Liver (tissue), 8 donors: ENCODE measurements at regions not wholly inside any gene's neighbourhood (a gene's known extent, or its start where the extent isn't known, plus 50 kb on each side); places are given as distances from the start of the nearest gene placed in this dataset.

Experiments used
- DNase-seq: peaks from one replicate; pipeline ENCODE4 v3.0.0-alpha.2; 2017; ENCODE audit warnings: low spot score
- H3K27ac ChIP-seq, 2 donors: one replicate each; pipeline ENCODE4 v1.7.0; 2013; ENCODE audit warnings: inconsistent platforms in 2 of 2, low read length in 2 of 2, control low read depth in 1 of 2, low read depth in 1 of 2, mild to moderate bottlenecking in 1 of 2
- H3K27me3 ChIP-seq, 4 donors: one replicate each; pipeline versions ENCODE4 v1.6.1 to v1.7.0; 2013; ENCODE audit warnings: low read length in 3 of 4, inconsistent platforms in 1 of 4, mild to moderate bottlenecking in 1 of 4, moderate library complexity in 1 of 4; ENCODE audit not compliant: control insufficient read depth in 4 of 4, insufficient read depth in 4 of 4
- H3K36me3 ChIP-seq, 4 donors: one replicate each; pipeline versions ENCODE4 v1.6.1 to v1.7.0; 2013; ENCODE audit warnings: low read length in 3 of 4, mild to moderate bottlenecking in 3 of 4, low read depth in 1 of 4, moderate library complexity in 1 of 4; ENCODE audit not compliant: control insufficient read depth in 4 of 4, insufficient read depth in 3 of 4
- H3K4me1 ChIP-seq, 4 donors: one replicate each; pipeline versions ENCODE4 v1.6.1 to v1.7.0; 2013; ENCODE audit warnings: low read length in 3 of 4, mild to moderate bottlenecking in 3 of 4, moderate library complexity in 1 of 4; ENCODE audit not compliant: control insufficient read depth in 4 of 4, insufficient read depth in 4 of 4
- H3K4me3 ChIP-seq, 3 donors: one replicate each; pipeline versions ENCODE4 v1.6.1 to v1.7.0; 2013; ENCODE audit warnings: low read length in 3 of 3, control low read depth in 1 of 3, low read depth in 1 of 3, mild to moderate bottlenecking in 1 of 3
- H3K9ac ChIP-seq, 2 donors: one replicate each; pipeline ENCODE4 v1.7.0; 2013; ENCODE audit warnings: low read length in 2 of 2, mild to moderate bottlenecking in 2 of 2, moderate library complexity in 2 of 2, control low read depth in 1 of 2, low read depth in 1 of 2
- H3K9me3 ChIP-seq, 4 donors: one replicate each; pipeline versions ENCODE4 v1.6.1 to v1.7.0; 2013; ENCODE audit warnings: low read length in 3 of 4; ENCODE audit not compliant: control insufficient read depth in 4 of 4
- CTCF ChIP-seq: fragments of 150-350 bp; IDR thresholded peaks from 2 replicates; pipeline ENCODE4 v1.5.1; 2017; ENCODE audit warnings: improper control_type of control experiment, low read depth, low read length; ENCODE audit not compliant: missing input control
- EGR1 ChIP-seq, 2 donors: IDR thresholded peaks; 2 replicates each; pipeline ENCODE4 v1.6.1; 2016 to 2018; ENCODE audit warnings: antibody characterized with exemption in 2 of 2, low read depth in 2 of 2
- FOXA1 ChIP-seq: IDR thresholded peaks from 2 replicates; pipeline ENCODE4 v1.6.1; 2016; ENCODE audit warnings: antibody characterized with exemption
- FOXA2 ChIP-seq: IDR thresholded peaks from 2 replicates; pipeline ENCODE4 v1.6.1; 2016; ENCODE audit warnings: antibody characterized with exemption
- GABPA ChIP-seq, 2 donors: IDR thresholded peaks in 1 of 2; conservative IDR thresholded peaks in 1 of 2; 2 replicates each; pipeline ENCODE4 v1.6.1; 2016; ENCODE audit warnings: antibody characterized with exemption in 2 of 2, mild to moderate bottlenecking in 1 of 2, moderate library complexity in 1 of 2
- HNF4G ChIP-seq: IDR thresholded peaks from 2 replicates; pipeline ENCODE4 v1.6.1; 2016; ENCODE audit warnings: antibody characterized with exemption
- JUND ChIP-seq, 2 donors: IDR thresholded peaks; 2 replicates each; pipeline ENCODE4 v1.6.1; 2016; ENCODE audit warnings: antibody characterized with exemption in 2 of 2
- NR2F2 ChIP-seq: IDR thresholded peaks from 2 replicates; pipeline ENCODE4 v1.6.1; 2016; ENCODE audit warnings: antibody characterized with exemption
- RAD21 ChIP-seq, 2 donors: IDR thresholded peaks; 2 replicates each; pipeline ENCODE4 v1.6.1; 2016; ENCODE audit warnings: antibody characterized with exemption in 2 of 2, mild to moderate bottlenecking in 2 of 2
- REST ChIP-seq: IDR thresholded peaks from 2 replicates; pipeline ENCODE4 v1.6.1; 2016; ENCODE audit warnings: antibody characterized with exemption, mild to moderate bottlenecking
- RXRA ChIP-seq, 2 donors: IDR thresholded peaks; 2 replicates each; pipeline ENCODE4 v1.6.1; 2017 to 2018; ENCODE audit warnings: antibody characterized with exemption in 2 of 2, mild to moderate bottlenecking in 1 of 2
- SP1 ChIP-seq: IDR thresholded peaks from 2 replicates; pipeline ENCODE4 v1.6.1; 2018; ENCODE audit warnings: antibody characterized with exemption, mild to moderate bottlenecking
- TAF1 ChIP-seq: conservative IDR thresholded peaks from 2 replicates; pipeline ENCODE4 v1.6.1; 2016; ENCODE audit warnings: antibody characterized with exemption, mild to moderate bottlenecking
- YY1 ChIP-seq: IDR thresholded peaks from 2 replicates; pipeline ENCODE4 v1.6.1; 2016; ENCODE audit warnings: antibody characterized with exemption, mild to moderate bottlenecking
- WGBS: extraction: QIAGEN DNeasy Blood & Tissue Kit; methylation state at CpG from one replicate; pipeline ENCODE4 v1.1.7; 2013; 5-methylcytosine and 5-hydroxymethylcytosine counted together
- TF ChIP-seq, protein P1 (sequence below): IDR thresholded peaks from 2 replicates; pipeline ENCODE4 v1.6.1; 2016; ENCODE audit warnings: antibody characterized with exemption
- TF ChIP-seq, protein P2 (sequence below): IDR thresholded peaks from 2 replicates; pipeline ENCODE4 v1.6.1; 2016; ENCODE audit warnings: antibody characterized with exemption
- TF ChIP-seq, protein P3 (sequence below): IDR thresholded peaks from 2 replicates; pipeline ENCODE4 v1.6.1; 2016; ENCODE audit warnings: antibody characterized with exemption
- donor health status: healthy.
- donor health status: healthy.
- donor health status: healthy.
- donor health status: healthy.
- donor health status: healthy.

GRCh38 chr6:41483943-41484342 is 62.2 kb upstream of the FOXP4 start:
- H3K36me3 ChIP-seq, result no peaks in the 10 kb centered on the region
- no peaks in the 10 kb centered on the region for H3K27me3 ChIP-seq
- no peak overlapping the region for H3K9ac ChIP-seq
- 81% methylated on average over 1 of the region's 1 CpG for WGBS
- TF ChIP-seq NR2F2 (no peak), EGR1 (IDR thresholded peaks at IDR 0.05; ENCODE audit: low read depth in 2 of 2) (no peak), HNF4G (no peak), TAF1 (no peak), YY1 (no peak), RXRA (IDR thresholded peaks at IDR 0.05) (no peak), JUND (IDR thresholded peaks at IDR 0.05) (no peak), SP1 (no peak), RAD21 (IDR thresholded peaks at IDR 0.05) (no peak), GABPA (IDR thresholded peaks at IDR 0.05 in 1 of 2, conservative IDR thresholded peaks at IDR 0.05 in 1 of 2) (no peak), CTCF (no peak)
- TF ChIP-seq, protein P1, sequence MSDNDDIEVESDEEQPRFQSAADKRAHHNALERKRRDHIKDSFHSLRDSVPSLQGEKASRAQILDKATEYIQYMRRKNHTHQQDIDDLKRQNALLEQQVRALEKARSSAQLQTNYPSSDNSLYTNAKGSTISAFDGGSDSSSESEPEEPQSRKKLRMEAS, result no peak
- TF ChIP-seq, protein P2, sequence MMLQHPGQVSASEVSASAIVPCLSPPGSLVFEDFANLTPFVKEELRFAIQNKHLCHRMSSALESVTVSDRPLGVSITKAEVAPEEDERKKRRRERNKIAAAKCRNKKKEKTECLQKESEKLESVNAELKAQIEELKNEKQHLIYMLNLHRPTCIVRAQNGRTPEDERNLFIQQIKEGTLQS, result no peak
- H3K27ac ChIP-seq, result no peak overlapping the region
- H3K9me3 ChIP-seq, result no peaks in the 10 kb centered on the region
- no peak for DNase-seq
- no peak overlapping the region for H3K4me3 ChIP-seq
- no peaks in the 10 kb centered on the region for H3K4me1 ChIP-seq

DNA sequence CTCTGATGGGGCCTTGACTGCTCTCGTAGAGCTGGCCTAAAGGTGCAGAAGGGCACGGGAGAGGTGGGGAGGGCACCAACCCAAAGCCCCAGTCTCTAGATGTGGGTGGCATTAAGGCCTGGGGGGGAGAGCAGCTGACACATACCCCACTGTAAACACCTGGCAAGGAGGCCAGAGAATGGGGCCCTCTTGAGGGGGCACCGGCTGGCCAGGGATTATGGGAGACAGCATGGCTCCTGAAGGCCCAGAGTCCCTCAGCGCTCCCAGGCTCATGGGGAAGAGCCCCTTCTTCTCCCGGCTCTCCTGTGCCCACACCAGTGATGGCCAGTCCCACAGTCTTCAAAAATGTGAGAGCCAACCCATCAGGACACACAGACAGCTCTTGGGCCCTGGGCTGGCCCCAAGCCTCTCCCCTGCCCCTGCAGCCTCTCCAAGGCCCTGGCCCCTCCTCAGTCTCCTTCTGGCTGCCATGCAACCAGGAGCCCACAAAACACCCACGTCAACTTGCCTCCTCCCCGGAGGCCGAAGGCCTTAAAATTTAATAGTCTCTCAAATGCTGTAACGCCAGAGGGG is 58.2 kb upstream of the FOXP4 start:
- Histone ChIP-seq H3K27me3 (no peaks in the 10 kb centered on the region), H3K9me3 (no peaks in the 10 kb centered on the region), H3K27ac (no peak overlapping the region), H3K36me3 (no peaks in the 10 kb centered on the region), H3K9ac (no peak overlapping the region), H3K4me1 (no peaks in the 10 kb centered on the region), H3K4me3 (no peak overlapping the region)
- TF ChIP-seq FOXA2 (no peak), CTCF (no peak), JUND (IDR thresholded peaks at IDR 0.05) (no peak), NR2F2 (no peak), EGR1 (IDR thresholded peaks at IDR 0.05; ENCODE audit: low read depth in 2 of 2) (no peak), SP1 (no peak), GABPA (IDR thresholded peaks at IDR 0.05 in 1 of 2, conservative IDR thresholded peaks at IDR 0.05 in 1 of 2) (no peak), RAD21 (IDR thresholded peaks at IDR 0.05) (no peak), FOXA1 (no peak), REST (no peak), HNF4G (no peak), YY1 (no peak), RXRA (IDR thresholded peaks at IDR 0.05) (no peak)
- TF ChIP-seq, protein P1, result no peak
- TF ChIP-seq, protein P3, sequence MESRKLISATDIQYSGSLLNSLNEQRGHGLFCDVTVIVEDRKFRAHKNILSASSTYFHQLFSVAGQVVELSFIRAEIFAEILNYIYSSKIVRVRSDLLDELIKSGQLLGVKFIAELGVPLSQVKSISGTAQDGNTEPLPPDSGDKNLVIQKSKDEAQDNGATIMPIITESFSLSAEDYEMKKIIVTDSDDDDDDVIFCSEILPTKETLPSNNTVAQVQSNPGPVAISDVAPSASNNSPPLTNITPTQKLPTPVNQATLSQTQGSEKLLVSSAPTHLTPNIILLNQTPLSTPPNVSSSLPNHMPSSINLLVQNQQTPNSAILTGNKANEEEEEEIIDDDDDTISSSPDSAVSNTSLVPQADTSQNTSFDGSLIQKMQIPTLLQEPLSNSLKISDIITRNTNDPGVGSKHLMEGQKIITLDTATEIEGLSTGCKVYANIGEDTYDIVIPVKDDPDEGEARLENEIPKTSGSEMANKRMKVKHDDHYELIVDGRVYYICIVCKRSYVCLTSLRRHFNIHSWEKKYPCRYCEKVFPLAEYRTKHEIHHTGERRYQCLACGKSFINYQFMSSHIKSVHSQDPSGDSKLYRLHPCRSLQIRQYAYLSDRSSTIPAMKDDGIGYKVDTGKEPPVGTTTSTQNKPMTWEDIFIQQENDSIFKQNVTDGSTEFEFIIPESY, result no peak
- DNase-seq, result no peak
- WGBS, result 91% methylated on average over 9 of the region's 9 CpGs
